Ammon's horn (tissue), 1 donor: ENCODE measurements at regions not wholly inside any gene's neighbourhood (a gene's known extent, or its start where the extent isn't known, plus 50 kb on each side); places are given as distances from the start of the nearest gene placed in this dataset.
A peak's percentile ranks its signal among the peaks of the same experiment; 100 is the strongest.
"Not testable (repeated sequence)": the region's sequence is repeated elsewhere in the genome, so short reads cannot be mapped to it uniquely, and the experiment has no call there.

Experiments used
- DNase-seq: peaks from one replicate; pipeline ENCODE4 v3.0.0-alpha.2; 2016; ENCODE audit warnings: low spot score

GRCh38 chr16:22719945-22720344 is 94.0 kb upstream of the HS3ST2 start:
- no peak for DNase-seq

DNA sequence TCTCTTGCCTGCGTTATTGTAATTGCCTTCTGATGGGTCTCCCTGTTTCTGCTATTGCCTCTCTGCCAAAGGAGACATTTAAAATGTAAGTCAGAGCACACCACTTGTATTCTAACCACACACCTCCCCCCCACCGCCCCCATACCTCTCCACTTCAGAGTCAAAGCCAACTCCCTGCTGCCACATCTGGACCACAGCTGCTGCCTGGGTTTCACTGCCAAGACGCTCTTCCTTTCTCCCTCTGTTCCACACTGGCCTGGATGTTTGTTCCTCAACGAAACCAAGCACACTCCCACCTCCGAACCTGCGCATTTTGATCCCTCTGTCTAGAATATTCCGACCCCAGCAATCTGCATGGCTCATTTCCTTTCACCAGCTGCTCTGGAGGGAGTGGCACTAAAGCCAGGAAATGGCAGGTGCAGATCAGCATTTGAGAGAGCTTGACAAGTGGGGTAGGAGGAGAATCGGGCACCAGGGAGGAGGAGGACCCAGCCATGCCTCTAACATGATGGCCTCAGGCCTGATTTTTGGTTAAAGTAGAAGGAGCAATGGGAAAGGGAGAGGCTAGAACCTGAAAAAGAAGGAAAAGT is 92.4 kb upstream of the HS3ST2 start:
- DNase-seq = no peak

- not testable (repeated sequence) for DNase-seq
Measured at GRCh38 chr16:22722551-22723541, 91.1 kb upstream of the HS3ST2 start.

- no peak for DNase-seq
Measured at GRCh38 chr16:22726868-22727267, 87.1 kb upstream of the HS3ST2 start.

- DNase-seq = no peak
Measured at GRCh38 chr16:22727285-22728166, 86.4 kb upstream of the HS3ST2 start.

DNA sequence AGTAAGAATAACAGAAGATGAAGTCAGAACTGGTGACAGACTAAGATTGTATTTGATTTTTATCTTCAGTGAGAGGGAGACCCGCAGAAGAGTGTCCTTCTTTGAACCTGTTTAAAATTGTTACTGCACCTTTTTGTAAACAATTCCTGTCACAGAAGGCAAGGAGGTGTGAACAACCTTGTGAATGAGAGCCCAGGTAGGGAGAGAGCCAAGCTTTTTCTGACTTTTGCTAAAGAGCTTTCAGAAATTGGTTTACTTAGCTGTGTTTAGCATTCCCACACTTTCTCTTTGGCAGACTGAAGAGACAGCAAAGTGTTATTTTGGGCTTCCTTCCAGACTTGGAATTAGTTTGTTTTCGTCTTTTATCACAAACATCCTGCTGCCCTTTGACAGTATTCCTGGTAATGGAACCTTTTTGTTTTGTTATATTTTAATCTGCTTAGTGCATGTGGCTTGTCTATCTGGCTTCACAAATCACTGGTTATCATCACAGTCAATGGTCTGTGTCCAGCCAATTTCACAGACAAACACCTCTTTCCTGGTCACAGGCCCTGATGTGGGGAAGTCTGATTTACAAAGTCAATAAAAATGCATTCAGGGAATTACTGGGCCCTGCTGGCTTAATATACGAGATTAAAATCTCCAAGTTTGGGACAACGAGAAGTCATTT is 85.7 kb upstream of the HS3ST2 start:
- DNase-seq = no peak

- no peak for DNase-seq
Measured at GRCh38 chr16:22732400-22732799, 81.6 kb upstream of the HS3ST2 start.

- DNase-seq = no peak
Measured at GRCh38 chr16:22732959-22733358, 81.0 kb upstream of the HS3ST2 start.

DNA sequence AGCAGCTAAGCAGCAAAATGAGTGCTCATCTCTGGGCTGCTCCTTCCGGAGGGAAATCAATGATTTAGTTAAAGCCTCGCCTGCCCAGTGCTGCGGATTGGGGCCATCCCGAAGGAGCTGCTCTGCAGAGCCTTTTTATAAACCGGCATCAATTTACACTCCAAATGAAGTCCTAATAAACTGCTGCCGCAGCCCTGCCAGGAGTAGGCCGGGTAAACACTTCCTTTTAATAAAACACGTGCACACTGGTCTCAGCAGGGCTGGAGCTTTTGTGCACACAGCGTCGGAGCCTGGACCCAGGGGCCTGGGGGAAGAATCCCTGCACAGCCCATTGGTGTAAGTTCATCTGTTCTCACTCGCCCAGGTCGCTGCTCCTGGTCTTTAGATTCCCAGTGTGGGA is 79.6 kb upstream of the HS3ST2 start:
- no peak for DNase-seq

- no peak for DNase-seq
Measured at GRCh38 chr16:22736791-22737190, 77.2 kb upstream of the HS3ST2 start.

- DNase-seq = peak; percentile 77
Measured at GRCh38 chr16:22739077-22739476, 74.9 kb upstream of the HS3ST2 start.

DNA sequence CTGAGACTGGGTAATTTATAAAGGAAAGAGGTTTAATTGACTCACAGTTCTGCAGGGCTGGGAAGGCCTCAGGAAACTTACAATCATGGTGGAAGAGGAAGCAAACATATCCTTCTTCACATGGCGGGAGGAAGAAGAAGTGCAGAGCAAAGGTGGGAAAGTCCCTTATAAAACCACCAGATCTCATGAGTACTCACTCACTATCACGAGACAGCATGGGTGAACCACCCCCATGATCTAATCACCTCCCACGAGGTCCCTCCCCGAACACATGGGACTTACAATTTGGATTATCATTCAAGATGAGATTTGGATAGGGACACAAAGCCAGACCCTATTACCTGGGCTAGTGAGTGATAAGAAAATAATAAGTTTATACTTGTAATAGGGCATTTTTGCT is 70.6 kb upstream of the HS3ST2 start:
- no peak for DNase-seq

GRCh38 chr16:22751104-22751667 is 62.8 kb upstream of the HS3ST2 start:
- DNase-seq = no peak

GRCh38 chr16:22751685-22752084 is 62.3 kb upstream of the HS3ST2 start:
- peak; percentile 35 for DNase-seq

DNA sequence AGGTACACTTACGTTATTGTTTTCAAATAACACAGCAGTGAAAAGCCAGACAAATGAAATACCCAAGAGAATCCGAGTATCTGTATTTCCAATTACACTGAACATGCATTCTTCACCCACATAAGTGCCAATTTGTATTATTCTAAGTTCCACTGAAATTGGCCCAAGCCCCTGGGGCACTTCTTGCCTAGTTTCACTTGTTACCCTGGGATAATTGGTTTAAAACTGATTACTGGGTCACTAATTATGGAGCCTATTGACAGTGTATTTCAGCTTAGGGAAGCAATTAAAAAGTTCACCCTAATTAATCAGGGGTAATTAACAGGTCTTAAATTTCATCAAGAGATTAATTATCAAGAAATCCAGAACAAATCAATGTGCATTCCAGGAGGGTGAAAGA is 60.5 kb upstream of the HS3ST2 start:
- DNase-seq = no peak

GRCh38 chr16:22754577-22754976 is 59.4 kb upstream of the HS3ST2 start:
- DNase-seq = no peak

GRCh38 chr16:22757202-22757601 is 56.8 kb upstream of the HS3ST2 start:
- DNase-seq = no peak

- DNase-seq = no peak
Measured at GRCh38 chr16:22762486-22762885, 51.5 kb upstream of the HS3ST2 start.

- no peak for DNase-seq
Measured at GRCh38 chr16:22763437-22764080, 50.4 kb upstream of the HS3ST2 start.
